Gastrocnemius medialis (tissue), 4 donors: ENCODE measurements at regions not wholly inside any gene's neighbourhood (a gene's known extent, or its start where the extent isn't known, plus 50 kb on each side); places are given as distances from the start of the nearest gene placed in this dataset.

ENCODE experiments used
- CTCF ChIP-seq, 5 experiments: fragments of 450-650 bp in 3 of 5; fragments of 200-600 bp in 2 of 5; sonication (generic) in 2 of 5; IDR thresholded peaks in 4 of 5; conservative IDR thresholded peaks in 1 of 5; 1 replicate in 4 of 5; 2 replicates in 1 of 5; pipeline ENCODE4 v1.5.1; 2016 to 2019; ENCODE audit warnings: antibody characterized with exemption in 5 of 5, mild to moderate bottlenecking in 3 of 5, moderate library complexity in 3 of 5
- POLR2A ChIP-seq, 2 donors: fragments of 450-650 bp; IDR thresholded peaks; one replicate each; pipeline ENCODE4 v1.6.1; 2017; ENCODE audit warnings: antibody characterized with exemption in 2 of 2, mild to moderate bottlenecking in 2 of 2, moderate library complexity in 2 of 2

- no peak for TF ChIP-seq CTCF (IDR thresholded peaks at IDR 0.05 in 4 of 5, conservative IDR thresholded peaks at IDR 0.05 in 1 of 5)
- TF ChIP-seq POLR2A (IDR thresholded peaks at IDR 0.05): no peak
Measured at GRCh38 chr10:9554321-9554720, 1463.4 kb upstream of the CELF2 start.
